ENCODE measurements at regions not wholly inside any gene's neighbourhood (a gene's known extent, or its start where the extent isn't known, plus 50 kb on each side); places are given as distances from the start of the nearest gene placed in this dataset.

DNA sequence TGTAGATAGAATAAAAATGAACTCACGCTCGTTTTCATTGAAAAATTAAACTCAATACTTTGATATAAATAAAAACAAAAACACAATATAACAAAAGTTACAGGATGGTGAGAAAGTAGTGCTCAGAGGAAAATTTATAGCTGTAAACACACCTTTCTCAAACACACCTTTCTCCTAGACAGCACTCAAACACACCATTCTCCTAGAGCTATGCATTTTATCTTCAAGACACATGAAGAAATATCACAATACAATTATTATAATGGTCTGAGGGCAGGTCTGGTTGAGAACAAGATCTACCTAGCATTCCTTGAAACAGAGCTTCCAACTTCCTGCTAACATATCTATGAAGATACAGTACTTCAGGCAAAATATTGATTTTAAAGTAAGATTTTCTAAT, 183.4 kb upstream of the NBEA start:
- H3K36me3 Mint-ChIP-seq: no peaks in the 10 kb centered on the region
- TF ChIP-seq, protein P1, sequence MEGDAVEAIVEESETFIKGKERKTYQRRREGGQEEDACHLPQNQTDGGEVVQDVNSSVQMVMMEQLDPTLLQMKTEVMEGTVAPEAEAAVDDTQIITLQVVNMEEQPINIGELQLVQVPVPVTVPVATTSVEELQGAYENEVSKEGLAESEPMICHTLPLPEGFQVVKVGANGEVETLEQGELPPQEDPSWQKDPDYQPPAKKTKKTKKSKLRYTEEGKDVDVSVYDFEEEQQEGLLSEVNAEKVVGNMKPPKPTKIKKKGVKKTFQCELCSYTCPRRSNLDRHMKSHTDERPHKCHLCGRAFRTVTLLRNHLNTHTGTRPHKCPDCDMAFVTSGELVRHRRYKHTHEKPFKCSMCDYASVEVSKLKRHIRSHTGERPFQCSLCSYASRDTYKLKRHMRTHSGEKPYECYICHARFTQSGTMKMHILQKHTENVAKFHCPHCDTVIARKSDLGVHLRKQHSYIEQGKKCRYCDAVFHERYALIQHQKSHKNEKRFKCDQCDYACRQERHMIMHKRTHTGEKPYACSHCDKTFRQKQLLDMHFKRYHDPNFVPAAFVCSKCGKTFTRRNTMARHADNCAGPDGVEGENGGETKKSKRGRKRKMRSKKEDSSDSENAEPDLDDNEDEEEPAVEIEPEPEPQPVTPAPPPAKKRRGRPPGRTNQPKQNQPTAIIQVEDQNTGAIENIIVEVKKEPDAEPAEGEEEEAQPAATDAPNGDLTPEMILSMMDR (conservative IDR thresholded peaks at IDR 0.05): no peak
- H3K4me1 Mint-ChIP-seq (ENCODE audit: unreplicated experiment): no peaks in the 10 kb centered on the region
- no peaks in the 10 kb centered on the region for H3K27me3 Mint-ChIP-seq
- DNase-seq (ENCODE audit: extremely low spot score, unreplicated experiment): no peak
- no peaks in the 10 kb centered on the region for H3K9me3 Mint-ChIP-seq
- H3K4me3 Mint-ChIP-seq: no peak overlapping the region
- no peak overlapping the region for H3K27ac Mint-ChIP-seq

DNA sequence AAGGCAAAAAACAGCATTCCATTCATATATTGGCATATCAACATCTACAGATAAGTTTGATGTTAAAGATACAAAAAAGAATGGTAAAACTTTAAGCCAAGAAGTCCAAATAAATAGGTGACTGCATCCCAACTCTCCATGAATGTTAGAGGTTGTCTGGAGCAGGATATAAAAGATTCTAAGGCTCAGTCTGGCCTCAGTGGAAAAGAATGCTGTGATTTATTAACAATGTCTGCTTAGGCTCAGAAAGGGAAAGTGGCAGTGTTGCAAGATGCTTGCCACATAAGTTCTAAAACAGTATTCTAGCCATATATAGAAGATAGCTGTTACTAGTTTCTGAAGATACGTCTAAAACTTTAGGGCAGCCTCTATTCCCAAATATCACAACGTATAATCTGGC, 179.8 kb upstream of the NBEA start:
- no peak for DNase-seq (ENCODE audit: extremely low spot score, unreplicated experiment)
- Mint-ChIP-seq H3K27me3 (no peaks in the 10 kb centered on the region), H3K4me1 (ENCODE audit: unreplicated experiment) (no peaks in the 10 kb centered on the region), H3K27ac (no peak overlapping the region), H3K4me3 (no peak overlapping the region), H3K9me3 (no peaks in the 10 kb centered on the region), H3K36me3 (no peaks in the 10 kb centered on the region)
- TF ChIP-seq, protein P1 (conservative IDR thresholded peaks at IDR 0.05): no peak

DNA sequence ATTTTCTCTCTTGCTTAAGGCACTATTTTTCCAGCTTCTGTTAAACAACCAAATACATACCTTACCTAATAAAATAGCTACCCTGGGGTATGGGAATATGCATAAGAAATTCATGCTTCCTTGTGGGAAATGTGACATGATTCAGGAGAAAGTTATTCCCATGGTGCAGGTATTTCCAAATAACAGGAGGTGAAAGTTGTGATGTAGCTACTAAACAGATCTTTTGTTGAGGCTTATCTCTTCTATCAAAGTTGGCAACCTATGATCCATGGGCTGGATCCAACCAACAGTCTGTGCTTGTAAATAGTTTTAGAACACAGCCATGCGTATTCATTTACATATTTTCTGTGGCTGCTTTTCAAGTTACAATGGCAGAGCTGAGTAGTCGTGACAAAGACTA, 177.8 kb upstream of the NBEA start:
- TF ChIP-seq, protein P1 (conservative IDR thresholded peaks at IDR 0.05): no peak
- no peak for DNase-seq (ENCODE audit: extremely low spot score, unreplicated experiment)
- H3K9me3 Mint-ChIP-seq: no peaks in the 10 kb centered on the region
- no peaks in the 10 kb centered on the region for H3K27me3 Mint-ChIP-seq
- H3K36me3 Mint-ChIP-seq: no peaks in the 10 kb centered on the region
- no peaks in the 10 kb centered on the region for H3K4me1 Mint-ChIP-seq (ENCODE audit: unreplicated experiment)
- no peak overlapping the region for H3K4me3 Mint-ChIP-seq
- no peak overlapping the region for H3K27ac Mint-ChIP-seq

DNA sequence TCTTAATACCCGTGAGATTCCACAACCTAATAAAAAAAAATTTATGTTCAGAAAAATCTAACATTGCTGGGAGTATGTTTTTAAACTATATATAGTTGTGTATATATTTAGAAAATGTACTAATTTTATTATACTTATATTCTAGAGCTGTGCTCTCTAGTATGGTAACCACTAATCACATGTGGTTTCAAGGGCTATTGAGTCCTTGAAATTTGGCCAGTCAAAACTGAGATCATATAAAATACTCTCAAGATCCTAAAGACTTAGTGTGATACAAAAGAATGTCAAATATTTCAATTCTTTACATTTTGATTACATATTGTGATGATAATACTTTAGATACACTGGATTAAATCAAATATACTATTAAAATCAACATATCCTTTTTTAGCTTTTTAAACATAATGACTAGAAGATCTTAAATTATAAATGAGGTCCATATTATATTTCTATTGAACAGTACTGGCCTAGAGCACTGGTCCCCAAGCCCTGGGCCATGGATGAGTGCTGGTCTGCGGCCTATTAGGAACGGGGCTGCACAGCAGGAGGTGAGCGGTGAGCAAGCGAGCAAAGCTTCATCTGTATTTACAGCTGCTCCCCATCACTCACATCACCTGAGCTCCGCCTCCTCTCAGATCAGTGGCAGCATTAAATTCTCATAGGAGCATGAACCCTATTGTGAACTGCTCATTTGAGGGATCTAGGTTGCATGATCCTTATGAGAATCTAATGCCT, 176.5 kb upstream of the NBEA start:
- TF ChIP-seq, protein P1 (conservative IDR thresholded peaks at IDR 0.05): no peak
- Mint-ChIP-seq H3K4me3 (no peak overlapping the region), H3K27ac (no peak overlapping the region), H3K4me1 (ENCODE audit: unreplicated experiment) (no peaks in the 10 kb centered on the region), H3K9me3 (no peaks in the 10 kb centered on the region), H3K36me3 (no peaks in the 10 kb centered on the region), H3K27me3 (no peaks in the 10 kb centered on the region)
- no peak for DNase-seq (ENCODE audit: extremely low spot score, unreplicated experiment)

DNA sequence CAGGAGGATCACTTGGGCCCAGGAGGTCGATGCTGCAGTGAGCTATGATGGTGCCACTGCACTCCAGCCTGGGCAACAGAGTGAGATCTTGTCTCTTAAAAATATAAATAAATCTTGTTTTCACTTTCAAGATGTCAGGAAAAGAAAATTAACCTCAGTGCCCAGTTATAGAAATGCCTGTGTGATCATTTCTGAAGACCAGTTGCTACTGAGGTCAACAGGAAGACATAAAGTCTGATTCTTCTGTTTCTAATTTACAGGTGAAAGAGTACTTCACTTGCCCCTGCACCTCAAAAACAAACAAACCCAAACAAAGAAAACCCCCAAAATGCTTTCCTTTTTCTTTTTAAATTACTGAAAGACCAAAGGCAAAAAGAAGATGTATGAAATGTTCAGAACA, 174.3 kb upstream of the NBEA start:
- H3K27ac Mint-ChIP-seq: no peak overlapping the region
- TF ChIP-seq, protein P1 (conservative IDR thresholded peaks at IDR 0.05): no peak
- no peaks in the 10 kb centered on the region for H3K27me3 Mint-ChIP-seq
- no peaks in the 10 kb centered on the region for H3K4me1 Mint-ChIP-seq (ENCODE audit: unreplicated experiment)
- H3K36me3 Mint-ChIP-seq: no peaks in the 10 kb centered on the region
- no peak for DNase-seq (ENCODE audit: extremely low spot score, unreplicated experiment)
- H3K9me3 Mint-ChIP-seq: no peaks in the 10 kb centered on the region
- no peak overlapping the region for H3K4me3 Mint-ChIP-seq
